AG08396 (cell line): ENCODE measurements at regions not wholly inside any gene's neighbourhood (a gene's known extent, or its start where the extent isn't known, plus 50 kb on each side); places are given as distances from the start of the nearest gene placed in this dataset.

Experiments
- DNase-seq: peaks from one replicate; pipeline ENCODE4 v3.0.0; 2012; ENCODE audit warnings: low spot score, mixed read lengths

DNA sequence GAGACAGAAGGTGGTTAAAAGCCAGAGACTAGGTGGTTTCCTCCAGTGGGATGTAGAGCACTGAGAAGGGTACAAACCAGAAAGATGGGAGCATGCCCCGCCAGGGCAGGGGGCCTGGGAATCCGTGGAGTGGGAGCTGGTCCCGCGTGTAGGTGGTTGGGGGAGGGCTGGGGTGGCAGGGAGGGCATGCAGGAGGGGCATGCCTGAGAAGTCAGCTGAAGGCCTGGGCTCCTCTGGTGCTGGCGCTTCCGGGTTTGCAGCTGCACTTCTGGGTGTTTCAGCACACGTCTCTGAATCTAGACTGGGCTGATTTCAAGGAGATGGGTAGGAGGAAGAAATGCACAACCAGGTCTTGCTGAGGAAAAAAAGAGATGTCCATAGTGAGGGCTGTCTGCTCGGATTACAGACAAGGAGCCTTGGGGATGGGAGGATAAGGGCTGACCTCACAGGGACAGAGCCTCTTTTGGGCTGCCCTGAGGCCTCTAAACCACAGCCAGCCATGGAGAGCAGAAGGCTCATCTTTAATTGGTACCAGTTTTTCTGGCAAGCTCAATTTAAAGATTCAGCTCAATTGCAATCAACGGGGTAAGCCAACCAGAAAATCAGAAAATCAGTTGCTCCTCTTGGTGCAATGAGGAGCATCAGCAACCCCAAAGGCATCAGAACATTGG lies 151.9 kb downstream of the FAM43A start:
- DNase-seq: no peak

DNA sequence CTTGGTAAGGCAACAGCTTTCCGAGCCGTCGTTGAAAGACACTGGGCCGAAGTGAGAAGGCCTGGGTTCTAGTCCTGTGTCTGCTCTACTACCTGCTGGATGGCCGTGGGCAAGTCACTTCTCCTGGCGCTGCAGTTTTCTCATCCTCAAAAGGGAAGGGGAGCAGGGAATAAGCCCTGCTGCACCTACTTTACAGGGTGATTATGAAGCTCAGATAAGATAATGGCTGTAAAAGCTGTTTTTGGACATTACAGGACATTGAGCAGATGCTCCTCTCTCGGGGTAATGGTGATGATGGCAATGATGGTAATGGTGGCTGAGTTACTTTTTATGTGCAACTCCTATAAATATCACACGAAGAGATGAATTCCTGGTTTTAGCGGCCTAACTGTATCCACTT lies 152.6 kb downstream of the FAM43A start:
- DNase-seq: no peak

DNA sequence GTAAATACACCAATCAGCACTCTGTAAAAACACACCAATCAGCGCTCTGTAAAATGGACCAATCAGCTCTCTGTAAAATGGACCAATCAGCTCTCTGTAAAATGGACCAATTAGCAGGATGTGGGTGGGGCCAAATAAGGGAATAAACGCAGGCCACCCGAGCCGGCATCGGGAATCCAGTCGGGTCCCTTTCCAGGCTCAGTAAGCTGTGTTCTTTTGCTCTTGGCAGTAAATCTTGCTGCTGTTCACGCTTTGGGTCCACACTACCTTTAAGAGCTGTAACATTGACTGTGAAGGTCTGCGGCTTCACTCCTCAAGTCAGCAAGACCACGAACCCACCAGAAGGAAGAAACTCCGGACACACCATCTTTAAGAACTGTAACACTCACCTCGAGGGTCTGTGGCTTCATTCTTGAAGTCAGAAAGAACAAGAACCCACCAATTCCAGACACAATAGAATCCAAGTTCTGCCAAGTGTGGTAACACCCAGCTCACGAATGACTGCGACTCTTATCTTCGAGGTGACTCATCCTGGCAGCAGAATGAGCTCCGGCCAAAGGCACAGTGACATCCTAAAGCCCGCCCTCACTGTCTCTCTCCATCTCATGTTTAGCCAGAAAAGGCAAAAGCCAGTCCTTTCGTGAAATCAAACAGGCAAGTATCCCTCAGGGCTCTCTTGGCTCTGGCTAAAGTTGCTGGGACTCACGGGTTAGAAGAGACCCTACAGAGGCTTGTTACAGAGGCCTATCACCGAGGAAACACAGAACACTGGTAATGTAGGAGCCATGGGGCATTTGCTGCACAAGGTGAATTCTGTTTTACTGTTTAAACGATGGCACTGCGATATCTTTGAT lies 155.2 kb downstream of the FAM43A start:
- DNase-seq: no peak

DNA sequence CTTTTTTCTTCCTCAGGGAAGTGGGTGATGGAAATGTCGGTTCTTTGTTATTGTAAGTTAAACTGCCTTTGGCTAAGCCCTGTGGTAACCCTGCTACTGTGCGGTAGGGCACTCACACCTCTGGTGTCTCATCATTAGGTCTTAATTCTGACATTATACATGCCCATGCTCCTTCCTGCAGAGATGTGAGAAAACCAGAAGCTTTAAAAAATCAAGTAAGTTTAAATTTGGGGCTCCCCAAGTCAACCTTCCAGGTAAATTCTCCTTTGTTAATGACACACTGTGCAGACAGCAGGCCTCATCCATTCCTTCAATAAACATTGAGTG lies 155.8 kb downstream of the FAM43A start:
- DNase-seq: no peak

DNA sequence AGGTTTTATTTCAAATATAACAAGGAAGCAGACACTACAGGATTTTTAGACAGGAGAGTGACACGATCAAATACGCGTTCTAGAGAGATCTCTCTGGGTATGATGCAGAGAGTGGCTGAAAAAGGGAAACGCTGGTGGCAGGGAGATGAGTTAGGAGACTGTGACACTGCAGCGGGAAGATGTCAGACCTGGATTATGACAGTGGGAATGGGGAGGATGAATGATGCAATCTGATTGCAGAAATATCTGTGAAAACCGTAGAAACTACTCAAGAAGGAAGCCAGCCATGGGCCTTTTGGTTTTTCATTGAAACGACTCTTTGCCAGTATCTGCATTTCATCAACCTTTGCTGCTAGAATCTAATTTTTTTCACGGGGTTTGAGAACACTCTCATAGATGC lies 157.9 kb downstream of the FAM43A start:
- DNase-seq: no peak

DNA sequence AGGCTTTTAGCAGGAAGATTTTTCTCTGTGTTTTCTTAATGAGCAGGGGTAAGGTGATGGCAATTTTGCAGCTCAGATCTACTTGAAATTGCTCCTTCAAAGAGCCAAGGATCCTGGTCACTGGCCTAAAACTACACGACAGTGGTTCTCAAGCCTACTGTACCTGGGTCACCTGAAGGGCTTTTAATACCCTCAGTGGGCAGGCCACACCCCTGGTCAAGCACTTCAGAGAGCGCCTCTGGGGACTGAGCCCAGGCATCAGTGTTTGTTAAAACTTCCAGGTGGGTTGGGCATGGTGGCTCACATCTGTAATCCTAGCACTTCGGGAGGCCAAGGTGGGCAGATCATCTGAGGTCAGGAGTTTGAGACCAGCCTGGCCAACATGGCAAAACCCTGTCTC lies 158.4 kb downstream of the FAM43A start:
- no peak for DNase-seq

DNA sequence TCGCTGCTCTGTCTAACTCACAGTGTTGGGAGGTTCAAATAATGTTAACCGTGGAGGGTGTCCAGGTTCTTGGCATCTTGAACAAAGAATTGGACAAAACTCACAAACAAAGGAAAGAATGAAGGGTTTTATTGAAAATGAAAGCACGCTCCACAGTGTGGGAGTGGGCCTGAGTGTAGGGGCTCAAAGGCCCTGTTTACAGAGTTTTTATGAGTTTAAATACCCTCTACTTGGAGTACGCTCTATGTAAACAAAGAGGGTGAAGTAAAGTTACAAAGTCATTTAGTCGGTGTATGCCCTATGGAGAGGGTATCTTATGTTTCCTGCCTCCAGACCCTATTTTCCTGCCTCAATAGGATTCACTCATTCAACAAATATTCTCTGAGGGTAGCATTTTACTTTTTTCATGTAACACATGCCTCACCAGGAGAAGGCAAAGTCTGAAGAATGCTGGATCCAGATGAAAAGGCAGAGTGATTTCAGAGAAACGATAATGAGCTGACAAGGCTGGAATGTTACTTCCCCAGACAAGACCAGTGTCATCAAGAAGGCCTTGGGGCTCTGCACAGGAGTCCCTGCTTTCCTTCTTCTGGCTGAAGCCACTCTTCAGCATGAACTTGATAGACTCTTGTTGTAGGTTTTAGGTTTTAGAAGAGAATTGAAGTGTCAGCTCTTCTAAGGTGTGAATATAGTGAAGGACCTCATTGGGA lies 163.6 kb downstream of the FAM43A start:
- no peak for DNase-seq

DNA sequence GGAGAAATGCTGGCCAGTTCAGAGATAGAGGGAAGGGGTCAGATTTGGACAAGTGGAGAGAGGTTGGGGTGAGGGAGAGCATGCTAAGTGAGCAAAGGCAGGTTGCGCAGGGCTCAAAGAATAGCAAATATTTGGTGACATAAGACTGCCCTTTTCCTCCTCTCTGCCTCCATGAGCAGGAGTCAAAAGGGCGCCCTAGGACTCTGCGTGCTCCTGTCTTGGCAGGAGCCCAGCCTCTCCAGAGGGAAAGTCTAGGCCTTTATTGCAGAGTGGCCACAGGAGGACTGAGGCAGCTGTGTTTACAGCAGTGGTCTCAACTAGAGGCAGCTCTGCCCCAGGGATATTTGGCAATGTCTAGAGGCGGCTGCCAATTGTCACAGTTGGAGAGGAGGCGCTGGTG lies 165.6 kb downstream of the FAM43A start:
- no peak for DNase-seq

DNA sequence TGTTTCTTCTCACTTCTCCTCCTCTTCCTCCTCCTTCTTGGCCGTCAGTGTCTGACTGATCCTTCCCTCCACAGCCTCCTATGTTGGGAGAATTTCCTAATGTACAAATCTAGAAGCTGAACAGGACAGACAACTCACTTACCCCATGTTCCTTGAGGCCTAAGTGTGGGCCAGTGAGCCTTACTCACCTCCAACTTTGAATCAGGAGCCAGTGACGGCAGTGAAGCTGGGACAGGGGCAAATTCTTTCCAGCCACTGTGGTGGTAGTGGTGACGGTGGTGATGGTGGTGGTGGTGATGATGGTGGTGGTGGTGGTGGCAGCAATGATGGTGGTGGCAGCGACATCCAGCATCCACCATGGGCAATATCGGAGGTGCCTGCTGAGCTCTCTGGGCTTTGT lies 166.3 kb downstream of the FAM43A start:
- no peak for DNase-seq

DNA sequence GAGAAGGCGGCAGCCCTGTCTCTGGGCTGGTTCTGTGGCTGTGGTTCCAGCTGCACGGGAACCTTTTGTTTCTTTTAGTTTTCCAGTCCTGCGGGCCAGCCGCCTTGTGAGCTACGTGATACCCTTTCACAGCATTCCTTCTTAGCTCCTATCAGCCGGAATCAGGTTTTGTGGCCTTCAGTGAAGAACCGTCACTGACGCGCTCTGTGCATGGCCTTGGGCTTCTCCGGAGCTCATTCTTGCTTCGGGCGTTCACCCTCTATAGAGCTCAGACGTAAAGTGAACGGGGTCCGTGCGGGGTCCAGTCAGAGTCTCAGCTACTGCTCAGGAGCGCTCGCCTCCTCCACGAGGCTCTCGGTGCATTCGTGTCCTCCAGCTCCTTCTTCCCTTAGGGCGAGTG lies 166.7 kb downstream of the FAM43A start:
- DNase-seq: no peak

DNA sequence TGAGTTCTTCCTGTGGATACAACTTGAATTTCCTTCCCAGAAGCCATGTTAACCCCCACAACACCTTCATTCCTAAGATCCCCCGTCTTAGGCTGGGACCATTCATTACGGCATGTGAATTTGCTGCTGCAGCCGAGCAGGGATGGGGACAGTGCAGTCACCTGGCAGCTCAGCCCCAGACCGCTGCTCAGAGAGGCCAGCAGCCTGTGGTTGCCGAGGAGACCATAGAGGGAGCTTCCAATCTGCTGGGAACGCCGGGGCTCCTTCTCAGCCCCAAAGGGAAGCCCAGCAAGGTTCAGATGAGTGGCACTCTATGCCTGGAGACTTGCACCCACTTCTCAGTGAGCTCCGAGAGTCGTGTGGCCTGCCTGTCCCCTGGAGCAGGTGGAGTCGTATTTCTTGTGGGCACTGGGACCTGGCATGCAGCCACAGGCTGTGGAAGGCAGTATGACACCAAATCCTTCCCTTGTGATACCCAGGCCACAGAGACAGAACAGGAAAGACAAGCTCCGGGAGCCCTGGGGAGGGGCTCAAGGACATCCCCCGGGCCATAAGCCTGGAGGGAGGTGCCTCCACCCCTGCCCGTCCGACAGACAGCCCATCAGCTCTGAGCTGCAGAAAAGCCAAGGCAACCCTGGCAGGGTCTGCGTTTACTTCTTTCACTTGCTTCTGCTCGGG lies 167.3 kb downstream of the FAM43A start:
- DNase-seq: no peak

DNA sequence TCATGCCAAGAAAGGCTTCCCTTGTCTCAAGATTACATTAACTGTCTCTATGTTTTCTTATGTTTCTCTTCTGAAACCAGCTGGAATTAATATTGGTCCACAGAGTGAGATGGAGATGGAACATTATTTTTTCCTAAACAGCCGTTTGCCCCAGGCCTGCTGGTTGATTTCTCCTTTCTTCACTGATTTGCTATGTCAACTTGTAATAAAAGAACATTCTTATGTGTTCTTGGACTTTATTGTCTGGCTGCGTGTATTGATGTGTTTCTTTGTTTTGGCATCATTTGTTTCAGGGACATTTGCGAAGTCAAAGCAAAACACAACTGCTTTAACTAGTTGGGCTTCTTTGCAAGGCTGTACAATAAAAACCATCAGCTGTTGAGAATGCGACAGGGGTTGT lies 168.5 kb downstream of the FAM43A start:
- DNase-seq: no peak

DNA sequence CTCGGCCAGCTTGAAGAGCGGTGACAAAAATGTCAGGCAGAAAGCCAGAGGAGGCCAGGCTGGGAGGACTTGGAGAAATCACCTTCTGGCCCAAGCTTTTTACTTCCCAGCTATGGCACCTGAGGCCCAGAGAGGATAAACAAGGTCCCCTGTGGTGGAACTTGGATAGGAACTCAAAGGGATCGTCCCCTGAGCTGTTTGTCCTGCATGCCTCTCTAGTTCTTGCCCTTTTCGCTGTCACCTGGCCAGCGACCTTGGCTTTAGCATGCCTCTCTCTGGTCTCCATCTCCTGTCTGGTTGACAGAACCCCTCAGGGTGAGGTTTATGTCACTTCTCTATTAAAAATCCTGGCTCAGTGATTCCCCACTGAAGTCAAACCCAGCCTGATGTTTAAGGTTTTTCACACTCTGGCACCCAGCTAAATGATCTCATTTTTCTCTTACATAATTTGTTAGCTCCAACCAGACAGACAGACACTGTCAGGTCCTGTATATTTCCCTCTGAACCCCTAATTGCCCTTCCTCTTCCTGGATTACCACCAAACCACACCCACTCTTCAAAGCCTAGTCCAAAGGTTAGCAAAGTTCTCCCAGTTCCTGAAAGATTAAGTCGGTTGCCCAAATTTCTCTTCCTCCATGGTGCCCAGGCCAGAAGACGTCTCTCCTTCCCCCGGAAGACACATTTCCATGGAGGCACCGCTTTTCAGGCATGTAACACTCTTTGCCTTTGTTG lies 169.1 kb downstream of the FAM43A start:
- DNase-seq: no peak

DNA sequence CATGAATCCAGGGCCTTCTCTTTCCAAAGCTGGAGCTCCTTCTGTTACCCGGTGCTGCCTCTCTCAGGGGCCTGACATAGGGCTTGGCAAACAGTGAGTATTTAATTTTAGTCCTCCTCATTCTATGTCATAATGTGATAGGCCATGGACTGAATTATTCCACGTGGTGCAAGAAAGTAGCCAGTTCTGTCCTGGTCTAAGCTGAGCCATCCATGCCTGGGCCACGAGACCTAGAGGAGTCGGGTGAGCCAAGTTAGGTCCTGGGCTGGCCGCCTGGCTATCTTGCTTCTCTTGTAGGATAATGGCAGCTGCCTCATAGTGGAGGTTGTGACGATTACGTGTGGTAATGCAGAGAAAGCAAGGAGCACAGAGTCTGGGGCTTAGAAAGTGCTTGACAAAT lies 170.6 kb downstream of the FAM43A start:
- no peak for DNase-seq

DNA sequence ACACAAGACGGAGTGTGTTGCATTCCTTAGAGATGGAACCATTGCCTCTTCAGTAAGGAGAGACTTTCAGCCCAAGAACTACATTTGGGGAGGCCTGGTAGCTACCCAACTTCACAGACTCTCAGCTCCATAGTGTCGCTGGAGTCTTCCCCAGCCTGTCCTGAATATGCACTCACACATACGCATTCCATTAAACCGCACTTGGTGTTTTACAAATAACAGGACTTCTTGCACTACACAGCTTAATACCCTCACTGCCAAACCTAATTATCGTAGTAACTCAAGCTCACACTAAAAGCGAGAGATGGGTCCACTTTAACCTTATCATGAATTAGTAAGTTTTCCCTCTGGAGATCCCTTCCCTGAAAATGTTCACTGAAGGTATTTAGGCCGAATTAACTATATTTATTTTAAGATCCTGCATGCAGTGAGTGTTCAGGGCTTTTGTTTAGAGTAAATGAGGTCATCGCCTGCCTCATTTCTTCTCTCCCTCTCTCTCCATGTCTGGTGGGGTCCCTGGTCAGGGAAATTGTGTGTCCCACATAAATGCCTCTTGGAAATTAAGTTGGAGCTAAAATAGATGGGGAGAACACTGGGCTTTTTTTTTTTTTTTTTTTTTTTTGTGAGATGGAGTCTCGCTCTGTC lies 171.9 kb downstream of the FAM43A start:
- no peak for DNase-seq

DNA sequence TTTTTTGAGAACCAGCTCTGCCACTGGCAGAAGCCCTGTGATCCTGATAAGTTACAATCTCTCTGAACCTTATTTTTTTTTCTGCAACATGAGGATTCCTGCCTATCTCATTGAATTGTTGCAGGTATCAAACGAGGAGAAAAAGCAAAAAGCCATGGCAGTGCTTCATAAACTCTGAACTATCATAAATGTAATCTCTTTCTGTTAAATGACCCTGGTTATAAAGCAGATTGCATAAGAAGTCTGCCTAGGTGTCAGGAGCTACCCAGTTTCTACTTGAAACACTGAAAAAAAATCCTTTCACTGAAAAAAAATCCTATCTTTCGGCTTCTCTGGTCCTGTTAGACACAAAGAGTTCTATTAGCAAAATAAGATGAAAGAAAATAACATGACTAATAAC lies 172.7 kb downstream of the FAM43A start:
- DNase-seq: no peak

DNA sequence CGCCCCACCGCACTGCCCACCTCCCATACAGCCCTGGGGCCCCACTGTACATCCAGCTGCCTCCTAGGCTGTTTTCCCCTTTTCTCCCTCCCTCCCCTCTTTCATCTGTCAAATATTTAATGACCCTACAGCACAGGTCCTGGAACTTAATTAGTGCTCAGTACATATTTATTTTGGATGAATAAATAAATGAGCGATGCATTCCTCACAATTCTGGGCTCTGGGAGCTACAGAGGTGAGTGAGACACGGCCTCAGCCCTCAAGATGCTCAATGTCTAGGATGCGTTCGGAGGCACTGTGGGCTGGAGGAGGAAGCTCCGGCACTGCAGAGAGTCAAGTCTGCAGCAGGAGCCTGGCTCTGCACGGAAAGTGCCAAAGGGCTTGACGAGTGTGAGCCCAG lies 175.0 kb downstream of the FAM43A start:
- no peak for DNase-seq

DNA sequence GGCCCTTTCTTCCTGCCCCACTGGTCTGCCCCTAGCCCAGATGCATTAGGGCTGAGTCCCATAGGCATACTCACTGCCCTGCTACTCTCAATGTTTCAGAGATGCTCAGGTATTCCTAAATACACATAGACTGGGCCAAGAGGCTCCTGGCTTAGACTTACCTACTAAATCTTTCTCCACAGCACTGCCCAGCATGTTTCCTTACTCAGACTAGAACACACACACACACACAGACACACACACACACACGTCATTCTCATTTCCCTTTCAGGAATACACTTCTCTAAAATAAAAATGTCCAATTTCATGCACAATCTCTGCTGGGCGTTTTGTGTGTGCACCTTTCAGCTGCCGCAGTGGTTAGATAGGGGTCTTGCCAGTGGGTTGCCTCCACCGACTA lies 175.7 kb downstream of the FAM43A start:
- no peak for DNase-seq

DNA sequence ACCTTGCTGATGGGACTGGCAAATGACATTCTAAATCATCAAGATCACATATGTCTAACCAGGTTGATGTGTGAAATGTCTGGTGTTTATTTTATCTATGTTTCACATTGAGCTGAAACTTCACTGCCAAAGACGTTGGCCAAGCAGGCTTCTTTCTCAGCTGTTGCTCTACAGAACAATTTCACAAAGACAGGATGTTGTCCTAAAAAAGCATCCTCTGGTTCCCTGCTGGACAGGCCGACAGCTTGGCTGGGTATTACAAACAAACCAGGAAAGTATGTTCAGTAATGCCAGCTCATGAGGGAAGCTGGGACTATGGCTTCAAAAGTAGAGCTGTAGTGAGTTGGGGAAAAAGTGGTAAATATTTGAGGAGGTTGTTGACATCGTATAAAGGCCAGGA lies 179.4 kb downstream of the FAM43A start:
- no peak for DNase-seq

DNA sequence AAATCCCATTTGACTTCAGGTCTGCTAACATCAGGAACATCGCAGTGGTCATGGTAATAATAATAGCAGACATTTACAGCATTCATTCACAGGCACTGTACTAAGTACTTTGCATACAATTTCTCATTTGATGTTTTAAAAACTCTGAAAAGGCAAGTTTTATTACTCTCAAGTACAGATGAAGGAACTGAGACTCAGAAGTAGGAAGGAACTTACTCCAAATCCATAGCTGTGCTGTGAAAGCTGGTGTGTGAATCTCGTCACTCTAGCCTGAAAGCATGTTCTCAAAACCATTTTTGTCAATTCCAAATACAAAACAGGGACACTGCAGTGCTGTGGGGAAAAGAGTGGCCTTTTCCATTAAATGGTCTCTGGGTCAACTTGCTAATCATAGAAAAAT lies 179.9 kb downstream of the FAM43A start:
- no peak for DNase-seq

DNA sequence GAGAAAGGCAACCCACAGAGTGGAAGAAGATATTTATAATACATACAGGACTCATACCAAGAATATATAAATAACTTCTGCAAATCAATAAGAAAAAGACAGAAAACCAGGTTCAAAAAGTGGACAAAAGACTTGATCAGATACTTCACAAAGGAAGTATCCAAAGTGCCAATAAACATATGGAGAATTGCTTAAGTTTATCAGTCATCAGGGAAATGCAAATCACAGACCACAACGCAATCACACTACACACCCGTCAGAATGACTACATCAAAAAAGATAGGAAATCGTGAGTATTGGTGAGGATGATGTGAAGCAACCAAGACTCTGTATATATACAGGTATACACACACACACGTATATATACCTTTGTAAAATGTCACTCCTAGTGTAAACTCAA lies 180.6 kb downstream of the FAM43A start:
- DNase-seq: no peak
